ENCODE measurements at regions not wholly inside any gene's neighbourhood (a gene's known extent, or its start where the extent isn't known, plus 50 kb on each side); places are given as distances from the start of the nearest gene placed in this dataset.

- TF ChIP-seq POLR2A (IDR thresholded peaks at IDR 0.05), result no peak
- TF ChIP-seq CTCF (IDR thresholded peaks at IDR 0.05), result no peak
Measured at GRCh38 chr21:27495836-27496235, 528.9 kb upstream of the ADAMTS5 start.
